ENCODE measurements at regions not wholly inside any gene's neighbourhood (a gene's known extent, or its start where the extent isn't known, plus 50 kb on each side); places are given as distances from the start of the nearest gene placed in this dataset.

DNA sequence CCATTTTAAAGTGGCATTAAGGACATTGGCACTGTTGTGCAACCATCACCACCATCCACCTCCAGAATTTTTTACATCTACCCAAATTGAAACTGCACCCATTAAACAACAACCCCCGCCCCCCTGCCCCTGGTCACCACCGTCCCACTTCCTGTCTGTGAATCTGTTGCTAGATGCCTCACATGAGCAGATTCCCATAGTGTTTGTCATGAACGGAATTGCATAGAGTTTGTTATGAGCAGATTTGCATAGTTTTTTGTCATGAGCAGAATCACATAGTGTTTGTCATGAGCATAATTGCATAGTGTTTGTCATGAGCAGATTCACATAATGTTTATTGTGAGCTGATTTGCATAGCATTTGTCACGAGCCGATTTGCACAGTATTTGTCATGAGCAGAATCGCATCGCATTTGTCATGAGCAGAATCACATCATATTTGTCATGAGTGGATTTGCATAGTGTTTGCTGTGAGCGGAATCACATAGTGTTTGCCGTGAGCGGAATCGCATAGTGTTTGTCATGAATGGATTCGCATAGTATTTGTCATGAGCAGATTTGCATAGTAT lies 54.0 kb upstream of the GTF3A start:
- no peak for DNase-seq

DNA sequence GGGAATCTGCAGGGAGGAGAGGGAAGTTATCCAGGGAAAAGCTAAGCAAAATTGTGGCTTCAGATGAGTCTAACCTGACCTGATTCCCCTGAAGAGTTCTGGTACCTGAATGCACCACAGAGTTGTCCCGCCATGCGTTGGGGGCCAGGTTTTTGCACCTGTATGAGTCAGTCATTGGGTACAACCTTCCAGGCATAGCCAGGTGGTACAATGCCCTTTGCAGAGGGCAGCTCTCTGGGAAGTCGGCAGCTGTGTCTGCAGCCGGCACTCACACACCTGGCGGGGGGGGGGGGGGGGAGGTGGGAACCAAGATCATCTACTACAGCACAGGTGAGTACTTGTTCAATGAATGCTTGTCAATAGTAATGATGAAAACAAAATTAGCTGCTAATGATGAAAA lies 52.5 kb upstream of the GTF3A start:
- no peak for DNase-seq

DNA sequence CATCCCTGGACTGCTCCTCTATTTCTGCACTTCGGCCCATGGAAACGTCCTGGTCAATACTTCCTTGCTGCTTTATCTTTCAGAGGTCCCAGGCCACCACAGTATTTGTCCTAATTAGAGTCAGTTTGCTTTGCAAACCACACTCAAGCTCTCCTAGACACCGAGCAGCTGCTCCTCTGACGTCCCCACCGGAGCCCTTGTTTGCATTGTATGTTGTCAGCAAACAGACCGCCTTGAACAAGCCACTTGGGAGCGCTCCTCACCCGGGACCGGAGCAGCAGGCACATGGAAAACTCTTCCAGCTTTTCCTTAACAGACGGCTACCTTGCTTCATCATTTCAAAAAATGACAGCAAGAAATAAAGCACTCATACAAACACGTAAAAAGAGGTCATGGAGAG lies 51.5 kb upstream of the GTF3A start:
- no peak for DNase-seq

DNA sequence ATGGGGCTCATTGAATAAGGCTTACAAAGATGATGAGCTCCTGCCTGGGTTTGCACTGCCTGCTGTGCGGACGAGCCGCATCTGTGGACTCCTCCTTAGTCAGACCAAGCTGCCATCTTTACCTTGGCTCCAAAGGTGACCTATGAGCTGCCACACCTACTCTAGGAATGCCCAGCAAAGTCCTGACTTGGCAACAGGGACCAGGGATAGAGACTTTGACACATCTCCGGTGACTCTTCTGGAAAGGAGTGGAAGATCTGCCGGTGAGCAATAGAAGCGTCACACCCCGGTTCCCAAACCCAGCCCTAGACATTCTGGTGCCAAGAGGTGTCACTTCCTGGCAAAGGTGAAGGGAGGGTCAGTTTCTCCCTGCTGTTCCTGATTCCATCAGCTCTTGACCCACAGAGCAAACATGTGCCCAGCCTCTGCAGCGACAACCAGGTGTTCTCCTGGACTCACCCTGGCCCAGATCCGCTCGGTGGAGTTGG lies 50.2 kb upstream of the GTF3A start:
- no peak for DNase-seq

Measured in left kidney (tissue), 1 donor.